ENCODE measurements at regions not wholly inside any gene's neighbourhood (a gene's known extent, or its start where the extent isn't known, plus 50 kb on each side); places are given as distances from the start of the nearest gene placed in this dataset.

GRCh38 chr2:236745420-236746210 lies 176.0 kb downstream of the ACKR3 start:
- H3K27me3 Mint-ChIP-seq, result peaks cover 40% of the 10 kb centered on the region
- no peak overlapping the region for H3K27ac Mint-ChIP-seq
- H3K4me1 Mint-ChIP-seq, result no peaks in the 10 kb centered on the region
- no peak for ATAC-seq
- H3K36me3 Mint-ChIP-seq, result no peaks in the 10 kb centered on the region
- no peak overlapping the region for H3K4me3 Mint-ChIP-seq
- no peaks in the 10 kb centered on the region for H3K9me3 Mint-ChIP-seq

GRCh38 chr2:236746833-236747232 lies 177.2 kb downstream of the ACKR3 start:
- no peak for ATAC-seq
- Mint-ChIP-seq H3K27ac (no peak overlapping the region), H3K36me3 (no peaks in the 10 kb centered on the region), H3K27me3 (peaks cover 49% of the 10 kb centered on the region), H3K4me1 (no peaks in the 10 kb centered on the region), H3K9me3 (no peaks in the 10 kb centered on the region), H3K4me3 (no peak overlapping the region)

GRCh38 chr2:236747426-236747825 lies 177.8 kb downstream of the ACKR3 start:
- Mint-ChIP-seq H3K27ac (no peak overlapping the region), H3K9me3 (no peaks in the 10 kb centered on the region), H3K27me3 (peaks cover 49% of the 10 kb centered on the region), H3K4me1 (no peaks in the 10 kb centered on the region), H3K4me3 (no peak overlapping the region), H3K36me3 (no peaks in the 10 kb centered on the region)
- no peak for ATAC-seq

- H3K36me3 Mint-ChIP-seq, result no peaks in the 10 kb centered on the region
- no peak overlapping the region for H3K4me3 Mint-ChIP-seq
- no peaks in the 10 kb centered on the region for H3K9me3 Mint-ChIP-seq
- H3K4me1 Mint-ChIP-seq, result no peaks in the 10 kb centered on the region
- H3K27ac Mint-ChIP-seq, result no peak overlapping the region
- peaks cover 49% of the 10 kb centered on the region for H3K27me3 Mint-ChIP-seq
- ATAC-seq, result no peak
These were observed 178.3 kb downstream of the ACKR3 start for GRCh38 chr2:236747925-236748324.

- H3K27me3 Mint-ChIP-seq, result peaks cover 49% of the 10 kb centered on the region
- no peak for ATAC-seq
- no peaks in the 10 kb centered on the region for H3K9me3 Mint-ChIP-seq
- no peak overlapping the region for H3K27ac Mint-ChIP-seq
- no peak overlapping the region for H3K4me3 Mint-ChIP-seq
- peaks cover 3% of the 10 kb centered on the region for H3K4me1 Mint-ChIP-seq
- H3K36me3 Mint-ChIP-seq, result no peaks in the 10 kb centered on the region
These were observed 178.8 kb downstream of the ACKR3 start for GRCh38 chr2:236748385-236748784.

- peaks cover 49% of the 10 kb centered on the region for H3K27me3 Mint-ChIP-seq
- ATAC-seq, result no peak
- H3K4me3 Mint-ChIP-seq, result no peak overlapping the region
- H3K4me1 Mint-ChIP-seq, result peaks cover 7% of the 10 kb centered on the region
- H3K27ac Mint-ChIP-seq, result no peak overlapping the region
- H3K36me3 Mint-ChIP-seq, result no peaks in the 10 kb centered on the region
- H3K9me3 Mint-ChIP-seq, result no peaks in the 10 kb centered on the region
These were observed 179.2 kb downstream of the ACKR3 start for GRCh38 chr2:236748801-236749200.

GRCh38 chr2:236749346-236749745 lies 179.7 kb downstream of the ACKR3 start:
- Mint-ChIP-seq H3K36me3 (no peaks in the 10 kb centered on the region), H3K27ac (no peak overlapping the region), H3K9me3 (no peaks in the 10 kb centered on the region), H3K4me3 (no peak overlapping the region), H3K27me3 (peaks cover 49% of the 10 kb centered on the region), H3K4me1 (peaks cover 7% of the 10 kb centered on the region)
- ATAC-seq, result no peak

- peaks cover 7% of the 10 kb centered on the region for H3K4me1 Mint-ChIP-seq
These were observed 182.5 kb downstream of the ACKR3 start for GRCh38 chr2:236752096-236752495.

GRCh38 chr2:236753606-236754270 lies 184.1 kb downstream of the ACKR3 start:
- H3K27ac Mint-ChIP-seq, result no peak overlapping the region
- peaks cover 7% of the 10 kb centered on the region for H3K4me1 Mint-ChIP-seq
- ATAC-seq, result no peak
- H3K4me3 Mint-ChIP-seq, result no peak overlapping the region
- H3K9me3 Mint-ChIP-seq, result no peaks in the 10 kb centered on the region
- H3K27me3 Mint-ChIP-seq, result peaks cover 28% of the 10 kb centered on the region
- H3K36me3 Mint-ChIP-seq, result no peaks in the 10 kb centered on the region

More at GRCh38 chr2:236752096-236752495, 182.5 kb downstream of the ACKR3 start:
- H3K27ac Mint-ChIP-seq, result no peak overlapping the region
- no peak overlapping the region for H3K4me3 Mint-ChIP-seq
- ATAC-seq, result no peak
- H3K9me3 Mint-ChIP-seq, result no peaks in the 10 kb centered on the region
- H3K27me3 Mint-ChIP-seq, result peaks cover 44% of the 10 kb centered on the region
- H3K36me3 Mint-ChIP-seq, result no peaks in the 10 kb centered on the region

- Mint-ChIP-seq H3K27me3 (peaks cover 21% of the 10 kb centered on the region), H3K36me3 (no peaks in the 10 kb centered on the region), H3K9me3 (no peaks in the 10 kb centered on the region), H3K27ac (no peak overlapping the region), H3K4me1 (peaks cover 7% of the 10 kb centered on the region), H3K4me3 (no peak overlapping the region)
- no peak for ATAC-seq
These were observed 184.8 kb downstream of the ACKR3 start for GRCh38 chr2:236754271-236754944.

GRCh38 chr2:236755278-236755840 lies 185.7 kb downstream of the ACKR3 start:
- Mint-ChIP-seq H3K27me3 (peaks cover 20% of the 10 kb centered on the region), H3K36me3 (no peaks in the 10 kb centered on the region), H3K4me3 (no peak overlapping the region), H3K27ac (no peak overlapping the region), H3K9me3 (peaks cover 4% of the 10 kb centered on the region), H3K4me1 (peaks cover 7% of the 10 kb centered on the region)
- ATAC-seq, result no peak

- H3K27me3 Mint-ChIP-seq, result peaks cover 10% of the 10 kb centered on the region
- no peaks in the 10 kb centered on the region for H3K36me3 Mint-ChIP-seq
- no peak for ATAC-seq
- H3K27ac Mint-ChIP-seq, result no peak overlapping the region
- peaks cover 4% of the 10 kb centered on the region for H3K4me1 Mint-ChIP-seq
- no peak overlapping the region for H3K4me3 Mint-ChIP-seq
- H3K9me3 Mint-ChIP-seq, result peaks cover 5% of the 10 kb centered on the region
These were observed 188.8 kb downstream of the ACKR3 start for GRCh38 chr2:236758406-236758805.

- Mint-ChIP-seq H3K27me3 (peaks cover 10% of the 10 kb centered on the region), H3K27ac (no peak overlapping the region), H3K9me3 (peaks cover 5% of the 10 kb centered on the region), H3K36me3 (no peaks in the 10 kb centered on the region), H3K4me1 (no peaks in the 10 kb centered on the region), H3K4me3 (no peak overlapping the region)
- ATAC-seq, result no peak
These were observed 190.6 kb downstream of the ACKR3 start for GRCh38 chr2:236760246-236760645.

GRCh38 chr2:236761358-236761757 lies 191.7 kb downstream of the ACKR3 start:
- no peak overlapping the region for H3K27ac Mint-ChIP-seq
- no peak for ATAC-seq
- no peaks in the 10 kb centered on the region for H3K36me3 Mint-ChIP-seq
- H3K9me3 Mint-ChIP-seq, result peaks cover 5% of the 10 kb centered on the region
- peaks cover 10% of the 10 kb centered on the region for H3K27me3 Mint-ChIP-seq
- H3K4me1 Mint-ChIP-seq, result no peaks in the 10 kb centered on the region
- H3K4me3 Mint-ChIP-seq, result no peak overlapping the region

- Mint-ChIP-seq H3K4me3 (no peak overlapping the region), H3K27me3 (peaks cover 10% of the 10 kb centered on the region), H3K36me3 (no peaks in the 10 kb centered on the region), H3K4me1 (no peaks in the 10 kb centered on the region), H3K27ac (no peak overlapping the region), H3K9me3 (peaks cover 5% of the 10 kb centered on the region)
- ATAC-seq, result no peak
These were observed 193.0 kb downstream of the ACKR3 start for GRCh38 chr2:236762628-236763027.
